ENCODE measurements at regions not wholly inside any gene's neighbourhood (a gene's known extent, or its start where the extent isn't known, plus 50 kb on each side); places are given as distances from the start of the nearest gene placed in this dataset.

DNA sequence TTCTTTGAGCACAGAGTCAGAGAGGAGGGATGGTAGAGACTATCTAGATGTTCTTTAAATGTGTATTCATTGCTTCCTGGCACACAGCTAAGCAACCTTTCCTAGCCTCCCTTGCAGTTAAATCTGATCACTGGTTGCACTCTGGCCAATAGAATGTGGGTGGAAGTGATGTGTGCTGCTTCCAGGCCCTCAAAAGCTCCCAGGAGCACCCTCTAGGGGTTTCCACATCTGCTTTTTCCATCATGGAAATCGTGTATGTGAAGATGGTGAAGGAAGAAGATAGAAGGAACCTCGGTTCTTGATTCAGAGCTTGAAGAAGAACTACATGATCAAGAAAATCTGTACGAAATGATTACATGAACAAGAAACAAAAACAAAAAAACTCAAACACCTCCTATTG, 149.8 kb upstream of the JAG1 start:
- no peak for TF ChIP-seq CTCF (IDR thresholded peaks at IDR 0.05; ENCODE audit: low read depth, low read length)
- DNase-seq = no peak
- Histone ChIP-seq H3K4me1 (no peaks in the 10 kb centered on the region), H3K27me3 (no peaks in the 10 kb centered on the region), H3K9me3 (no peaks in the 10 kb centered on the region), H3K4me3 (ENCODE audit: low read depth, low read length) (no peak overlapping the region), H3K36me3 (no peaks in the 10 kb centered on the region)

DNA sequence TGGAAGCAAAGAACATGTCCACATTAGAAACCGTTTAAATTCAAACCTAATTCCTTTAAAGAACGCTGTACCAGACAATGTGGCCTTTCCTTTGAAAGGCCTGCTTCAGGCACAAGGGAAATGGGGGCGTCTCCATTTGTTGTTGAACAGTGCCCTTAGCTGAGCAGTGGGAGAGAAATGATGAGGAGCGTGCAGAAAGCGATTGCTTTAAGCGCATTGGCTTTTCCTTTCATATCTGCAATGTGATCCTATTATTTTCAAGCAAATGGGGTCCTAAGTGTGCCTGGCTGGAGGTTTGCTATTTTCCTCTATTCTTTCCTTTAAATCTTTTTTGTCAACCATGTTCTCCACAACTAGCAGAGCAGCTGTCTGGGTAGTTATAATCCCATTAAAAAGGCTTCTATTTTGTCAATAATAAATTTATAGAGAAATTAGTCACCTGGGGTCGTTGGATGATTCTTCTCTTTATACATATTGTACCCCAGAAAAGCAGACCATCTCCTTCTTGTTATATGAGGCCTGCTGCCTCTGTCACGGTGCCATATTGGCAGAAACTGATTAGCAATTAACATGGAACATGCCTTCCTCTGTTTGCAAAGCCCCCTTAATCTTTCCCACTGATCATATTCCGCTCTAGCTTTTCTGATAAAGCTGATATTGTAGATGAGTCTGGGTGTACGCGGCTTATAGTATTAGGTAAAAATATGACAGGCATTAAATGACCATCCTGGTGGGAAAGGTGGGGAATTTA, 151.1 kb upstream of the JAG1 start:
- TF ChIP-seq CTCF (IDR thresholded peaks at IDR 0.05; ENCODE audit: low read depth, low read length) = no peak
- Histone ChIP-seq H3K9me3 (no peaks in the 10 kb centered on the region), H3K36me3 (no peaks in the 10 kb centered on the region), H3K4me3 (ENCODE audit: low read depth, low read length) (no peak overlapping the region), H3K27me3 (no peaks in the 10 kb centered on the region), H3K4me1 (no peaks in the 10 kb centered on the region)
- no peak for DNase-seq

DNA sequence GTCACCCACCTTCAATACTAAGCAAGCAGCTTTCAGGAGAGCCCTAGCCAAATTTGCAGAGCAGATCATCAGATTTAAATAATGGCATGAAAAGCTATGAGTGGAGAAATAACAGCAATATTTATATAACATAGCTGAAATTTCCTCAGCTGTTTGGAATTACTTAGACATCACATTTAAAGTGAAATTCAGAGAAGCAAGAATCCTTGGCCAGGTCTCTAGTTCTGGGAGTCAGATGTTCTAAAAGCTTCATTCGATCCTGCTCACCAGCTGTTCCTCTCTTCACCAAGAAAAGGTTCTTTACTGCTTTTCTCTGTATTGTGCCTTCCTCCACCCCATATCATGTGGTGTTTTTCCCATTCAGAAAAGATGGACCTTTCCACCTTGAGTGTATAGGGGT, 152.3 kb upstream of the JAG1 start:
- TF ChIP-seq CTCF (IDR thresholded peaks at IDR 0.05; ENCODE audit: low read depth, low read length) = no peak
- Histone ChIP-seq H3K27me3 (no peaks in the 10 kb centered on the region), H3K4me3 (ENCODE audit: low read depth, low read length) (no peak overlapping the region), H3K9me3 (no peaks in the 10 kb centered on the region), H3K4me1 (no peaks in the 10 kb centered on the region), H3K36me3 (no peaks in the 10 kb centered on the region)
- no peak for DNase-seq

- H3K27me3 ChIP-seq = no peaks in the 10 kb centered on the region
- H3K9me3 ChIP-seq = no peaks in the 10 kb centered on the region
- no peak for TF ChIP-seq CTCF (IDR thresholded peaks at IDR 0.05; ENCODE audit: low read depth, low read length)
- no peaks in the 10 kb centered on the region for H3K4me1 ChIP-seq
- no peak overlapping the region for H3K4me3 ChIP-seq (ENCODE audit: low read depth, low read length)
- H3K36me3 ChIP-seq = no peaks in the 10 kb centered on the region
- no peak for DNase-seq
Measured at GRCh38 chr20:10828180-10828579, 154.4 kb upstream of the JAG1 start.

DNA sequence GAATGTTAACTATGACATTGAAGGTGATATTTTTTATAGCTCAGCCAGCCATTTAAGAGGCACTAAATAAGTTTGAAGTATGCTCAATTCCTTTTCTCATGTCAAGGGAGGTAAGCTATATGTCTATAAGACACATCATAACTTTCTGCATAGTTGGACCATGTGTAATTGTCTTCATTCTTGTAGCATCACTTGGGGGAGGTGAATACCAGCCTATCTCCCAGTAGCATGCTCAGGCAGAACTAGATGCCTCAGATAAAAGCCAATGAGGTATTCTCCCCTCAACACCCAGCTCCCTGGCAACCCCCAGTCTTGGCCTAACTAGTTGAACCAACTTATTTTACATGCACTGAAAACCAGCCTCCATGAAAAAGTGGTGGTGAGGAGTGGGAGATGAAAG, 158.3 kb upstream of the JAG1 start:
- DNase-seq = no peak
- H3K4me3 ChIP-seq (ENCODE audit: low read depth, low read length) = no peak overlapping the region
- TF ChIP-seq CTCF (IDR thresholded peaks at IDR 0.05; ENCODE audit: low read depth, low read length) = no peak
- no peaks in the 10 kb centered on the region for H3K27me3 ChIP-seq
- no peaks in the 10 kb centered on the region for H3K4me1 ChIP-seq
- H3K36me3 ChIP-seq = no peaks in the 10 kb centered on the region
- no peaks in the 10 kb centered on the region for H3K9me3 ChIP-seq

GRCh38 chr20:10837901-10838300, 164.1 kb upstream of the JAG1 start:
- no peaks in the 10 kb centered on the region for H3K27me3 ChIP-seq
- DNase-seq = no peak
- H3K4me1 ChIP-seq = no peaks in the 10 kb centered on the region
- H3K9me3 ChIP-seq = no peaks in the 10 kb centered on the region
- no peak overlapping the region for H3K4me3 ChIP-seq (ENCODE audit: low read depth, low read length)
- no peak for TF ChIP-seq CTCF (IDR thresholded peaks at IDR 0.05; ENCODE audit: low read depth, low read length)
- H3K36me3 ChIP-seq = no peaks in the 10 kb centered on the region
